ENCODE measurements at regions not wholly inside any gene's neighbourhood (a gene's known extent, or its start where the extent isn't known, plus 50 kb on each side); places are given as distances from the start of the nearest gene placed in this dataset.

GRCh38 chr4:15340902-15341732, 86.7 kb upstream of the C1QTNF7 start:
- no peaks in the 10 kb centered on the region for H3K27me3 ChIP-seq (replicated peaks in 1 of 2; ENCODE audit: control insufficient read depth in 2 of 2, insufficient read depth in 2 of 2, low read length in 1 of 2)
- TF ChIP-seq NFYA (IDR thresholded peaks at IDR 0.05; ENCODE audit: borderline replicate concordance, low read depth, low read length) (no peak), USF1 (IDR thresholded peaks at IDR 0.05; ENCODE audit: borderline replicate concordance, extremely low read length, insufficient read depth, low read depth, low read length) (no peak), ETV6 (conservative IDR thresholded peaks at IDR 0.05 in 1 of 2, IDR thresholded peaks at IDR 0.05 in 1 of 2; ENCODE audit: borderline replicate concordance in 1 of 2, low read depth in 1 of 2) (no peak), MEF2A (IDR thresholded peaks at IDR 0.05; ENCODE audit: insufficient read depth, low read depth, low read length) (no peak), BCL11A (IDR thresholded peaks at IDR 0.05; ENCODE audit: low read depth, low read length) (no peak), NFIC (IDR thresholded peaks at IDR 0.05; ENCODE audit: low read depth, low read length) (no peak), SUZ12 (IDR thresholded peaks at IDR 0.05; ENCODE audit: unreplicated experiment) (no peak), USF2 (IDR thresholded peaks at IDR 0.05; ENCODE audit: borderline replicate concordance, low read depth, low read length) (no peak), SRF (IDR thresholded peaks at IDR 0.05; ENCODE audit: low read depth in 2 of 2, low read length in 2 of 2) (no peak), STAT3 (IDR thresholded peaks at IDR 0.05; ENCODE audit: low read depth, low read length) (no peak), MYC (IDR thresholded peaks at IDR 0.05; ENCODE audit: insufficient read depth, insufficient read length, insufficient replicate concordance, low read length, severe bottlenecking) (no peak), RBBP5 (conservative IDR thresholded peaks at IDR 0.05) (no peak), RELA (IDR thresholded peaks at IDR 0.05; ENCODE audit: borderline replicate concordance, partially characterized antibody) (no peak), POLR2A (IDR thresholded peaks at IDR 0.05; ENCODE audit: low read depth, low read length) (no peak), STAT1 (conservative IDR thresholded peaks at IDR 0.05) (no peak), ZBTB11 (CRISPR knock-in tag; IDR thresholded peaks at IDR 0.05) (no peak), BMI1 (IDR thresholded peaks at IDR 0.05; ENCODE audit: borderline replicate concordance) (no peak)

More at GRCh38 chr4:15340902-15341732, 86.7 kb upstream of the C1QTNF7 start:
- ChIA-PET POLR2A (no interaction called here), CTCF (no interaction called here), SMC1A (ENCODE audit: uncharacterized antibody, unreplicated experiment) (no interaction called here), RAD21 (ENCODE audit: unreplicated experiment) (no interaction called here)
- Histone ChIP-seq H3K36me3 (ENCODE audit: control insufficient read depth in 2 of 2, insufficient read depth in 2 of 2, low read length in 1 of 2) (no peaks in the 10 kb centered on the region), H3K4me1 (ENCODE audit: control insufficient read depth, insufficient read depth, low read length) (no peaks in the 10 kb centered on the region), H3K9me3 (replicated peaks; ENCODE audit: control insufficient read depth, insufficient read depth, low read length) (no peaks in the 10 kb centered on the region), H3K79me2 (ENCODE audit: control insufficient read depth, insufficient read depth, low read length) (no peaks in the 10 kb centered on the region), H4K20me1 (ENCODE audit: control insufficient read depth, insufficient read depth) (no peaks in the 10 kb centered on the region), H3K4me3 (no peak overlapping the region), H3K27ac (ENCODE audit: control insufficient read depth, insufficient read depth) (no peak overlapping the region), H3K4me2 (ENCODE audit: control insufficient read depth, insufficient read depth) (no peak overlapping the region), H3K9ac (ENCODE audit: control insufficient read depth, insufficient read depth, low read length) (no peak overlapping the region), H2AFZ (ENCODE audit: control insufficient read depth, low read depth, low read length) (no peak overlapping the region)
- FAIRE-seq = no peak
- intact Hi-C loops (cut with micrococcal nuclease; ENCODE audit: unreplicated experiment) = no loop called here
- ATAC-seq = no peak
- in situ Hi-C loops (cut with MboI) = no loop called here
- no peak for DNase-seq (ENCODE audit: low read depth, low spot score)
- 48% methylated on average over 13 of the region's 13 CpGs for whole genome bisulfite sequencing (ENCODE audit: insufficient coverage, insufficient replicate concordance, low lambda C conversion rate, missing lambda C conversion rate)
- no TSS peak for BruUV-seq (replicated peaks)
